ENCODE measurements at regions not wholly inside any gene's neighbourhood (a gene's known extent, or its start where the extent isn't known, plus 50 kb on each side); places are given as distances from the start of the nearest gene placed in this dataset.

GRCh38 chr13:111956261-111957151 lies 110.4 kb upstream of the SOX1 start:
- DNase-seq (ENCODE audit: insufficient read length, low spot score) (no peak), FAIRE-seq (no peak)
- no peak for TF ChIP-seq POLR2AphosphoS5 (IDR thresholded peaks at IDR 0.05; ENCODE audit: low read depth, low read length)
- no peak for TF ChIP-seq POLR2A (IDR thresholded peaks at IDR 0.05; ENCODE audit: low read depth, low read length)
- TF ChIP-seq TAF1 (IDR thresholded peaks at IDR 0.05; ENCODE audit: low read depth, low read length), result no peak
- no peak for TF ChIP-seq POU2F2 (IDR thresholded peaks at IDR 0.05; ENCODE audit: low read depth, low read length)
- no peak for TF ChIP-seq PAX5 (IDR thresholded peaks at IDR 0.05; ENCODE audit: insufficient read depth, low read length, severe bottlenecking)
- TF ChIP-seq SPI1 (IDR thresholded peaks at IDR 0.05; ENCODE audit: low read depth, low read length), result no peak

DNA sequence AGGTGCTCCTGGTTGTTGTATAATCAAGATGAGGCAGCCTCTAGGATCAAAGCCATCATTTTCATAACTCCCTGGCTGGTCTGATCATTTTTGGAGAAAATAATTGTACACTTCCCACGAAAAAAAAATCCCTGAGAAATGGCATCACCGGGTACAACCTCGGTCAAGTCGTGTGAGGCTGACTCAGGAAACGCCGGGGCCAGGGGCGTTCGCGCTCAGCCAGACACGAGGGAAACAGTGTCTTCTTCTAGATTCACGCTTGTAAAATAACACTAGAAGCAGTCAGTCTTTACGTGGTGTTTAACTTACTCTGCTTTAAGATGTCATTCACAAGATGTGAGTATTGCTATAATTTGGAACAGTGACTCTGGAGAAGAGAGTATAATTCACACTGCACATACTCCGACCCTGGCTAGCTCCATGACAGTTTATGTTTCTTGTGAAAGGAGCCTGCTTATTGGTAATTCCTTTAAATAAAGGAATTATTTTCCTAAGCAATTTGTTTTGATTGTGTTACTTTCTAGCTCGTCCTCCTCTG lies 109.0 kb upstream of the SOX1 start:
- no peak for TF ChIP-seq POU2F2 (IDR thresholded peaks at IDR 0.05; ENCODE audit: low read depth, low read length)
- no peak for TF ChIP-seq POLR2A (IDR thresholded peaks at IDR 0.05; ENCODE audit: low read depth, low read length)
- TF ChIP-seq TAF1 (IDR thresholded peaks at IDR 0.05; ENCODE audit: low read depth, low read length), result no peak
- TF ChIP-seq POLR2AphosphoS5 (IDR thresholded peaks at IDR 0.05; ENCODE audit: low read depth, low read length), result no peak
- TF ChIP-seq PAX5 (IDR thresholded peaks at IDR 0.05; ENCODE audit: insufficient read depth, low read length, severe bottlenecking), result no peak
- TF ChIP-seq SPI1 (IDR thresholded peaks at IDR 0.05; ENCODE audit: low read depth, low read length), result no peak
- FAIRE-seq, result no peak
- no peak for DNase-seq (ENCODE audit: insufficient read length, low spot score)

GRCh38 chr13:111958612-111959395 lies 108.1 kb upstream of the SOX1 start:
- DNase-seq (ENCODE audit: insufficient read length, low spot score) (no peak), FAIRE-seq (no peak)
- TF ChIP-seq POU2F2 (IDR thresholded peaks at IDR 0.05; ENCODE audit: low read depth, low read length) (no peak), TAF1 (IDR thresholded peaks at IDR 0.05; ENCODE audit: low read depth, low read length) (no peak), SPI1 (IDR thresholded peaks at IDR 0.05; ENCODE audit: low read depth, low read length) (no peak)

- FAIRE-seq, result no peak
- DNase-seq (ENCODE audit: insufficient read length, low spot score), result no peak
Observed at GRCh38 chr13:111960152-111960772, 106.7 kb upstream of the SOX1 start.

DNA sequence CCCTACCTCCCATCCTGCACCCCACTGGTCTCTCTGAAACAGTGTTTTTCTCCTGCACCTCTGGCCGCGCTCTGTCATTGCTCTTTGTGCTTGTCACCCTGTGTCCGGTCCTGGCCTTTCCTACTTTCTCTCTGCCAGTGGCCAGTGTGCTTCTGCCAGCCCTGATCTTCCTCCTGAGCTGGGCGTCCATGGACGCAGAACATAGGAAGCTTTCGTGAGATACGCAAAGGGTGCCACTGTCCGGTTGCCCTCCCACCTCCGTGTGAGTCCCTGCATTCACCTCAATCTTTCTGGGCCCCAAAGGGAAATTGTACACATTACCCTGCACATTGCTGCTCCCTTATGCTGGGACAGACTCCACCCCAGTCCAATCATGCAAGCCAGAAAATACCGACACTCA lies 105.7 kb upstream of the SOX1 start:
- FAIRE-seq, result no peak
- TF ChIP-seq TAF1 (IDR thresholded peaks at IDR 0.05; ENCODE audit: low read depth, low read length) (no peak), PAX5 (IDR thresholded peaks at IDR 0.05; ENCODE audit: insufficient read depth, low read length, severe bottlenecking) (no peak), POU2F2 (IDR thresholded peaks at IDR 0.05; ENCODE audit: low read depth, low read length) (no peak), SPI1 (IDR thresholded peaks at IDR 0.05; ENCODE audit: low read depth, low read length) (no peak), POLR2AphosphoS5 (IDR thresholded peaks at IDR 0.05; ENCODE audit: low read depth, low read length) (no peak), POLR2A (IDR thresholded peaks at IDR 0.05; ENCODE audit: low read depth, low read length) (no peak)
- DNase-seq (ENCODE audit: insufficient read length, low spot score), result no peak

More at GRCh38 chr13:111960152-111960772, 106.7 kb upstream of the SOX1 start:
- TF ChIP-seq SPI1 (IDR thresholded peaks at IDR 0.05; ENCODE audit: low read depth, low read length) (no peak), TAF1 (IDR thresholded peaks at IDR 0.05; ENCODE audit: low read depth, low read length) (no peak), POU2F2 (IDR thresholded peaks at IDR 0.05; ENCODE audit: low read depth, low read length) (no peak), POLR2AphosphoS5 (IDR thresholded peaks at IDR 0.05; ENCODE audit: low read depth, low read length) (no peak), POLR2A (IDR thresholded peaks at IDR 0.05; ENCODE audit: low read depth, low read length) (no peak), PAX5 (IDR thresholded peaks at IDR 0.05; ENCODE audit: insufficient read depth, low read length, severe bottlenecking) (no peak)

GRCh38 chr13:111961651-111962192 lies 105.2 kb upstream of the SOX1 start:
- no peak for FAIRE-seq

GRCh38 chr13:111962431-111962891 lies 104.5 kb upstream of the SOX1 start:
- TF ChIP-seq POLR2A (IDR thresholded peaks at IDR 0.05; ENCODE audit: low read depth, low read length) (no peak), PAX5 (IDR thresholded peaks at IDR 0.05; ENCODE audit: insufficient read depth, low read length, severe bottlenecking) (no peak)
- FAIRE-seq (no peak), DNase-seq (ENCODE audit: insufficient read length, low spot score) (no peak)

More at GRCh38 chr13:111961651-111962192, 105.2 kb upstream of the SOX1 start:
- TF ChIP-seq POU2F2 (IDR thresholded peaks at IDR 0.05; ENCODE audit: low read depth, low read length) (no peak), PAX5 (IDR thresholded peaks at IDR 0.05; ENCODE audit: insufficient read depth, low read length, severe bottlenecking) (no peak)
- no peak for DNase-seq (ENCODE audit: insufficient read length, low spot score)

DNA sequence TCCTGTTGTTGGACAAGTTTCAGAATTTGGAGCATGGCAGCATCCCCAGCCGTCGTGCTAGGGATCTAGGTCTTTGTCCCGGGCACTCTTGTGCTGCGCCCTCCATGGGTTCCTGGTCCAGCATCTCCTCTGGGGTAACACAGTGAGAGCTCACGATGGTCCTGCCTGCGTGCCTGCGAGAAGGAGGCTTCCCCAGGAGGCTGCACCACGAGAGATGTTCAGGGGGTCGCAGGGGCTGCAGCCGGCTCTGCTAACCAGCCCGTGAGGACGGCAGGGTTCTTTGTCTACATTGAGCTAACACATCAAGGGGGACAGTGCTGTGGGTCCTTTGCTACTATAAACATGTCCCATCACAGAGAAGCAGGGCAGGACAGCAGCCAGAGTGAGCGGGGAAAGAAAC lies 103.9 kb upstream of the SOX1 start:
- no peak for FAIRE-seq
- DNase-seq (ENCODE audit: insufficient read length, low spot score), result no peak
- no peak for TF ChIP-seq POLR2A (IDR thresholded peaks at IDR 0.05; ENCODE audit: low read depth, low read length)
- TF ChIP-seq SPI1 (IDR thresholded peaks at IDR 0.05; ENCODE audit: low read depth, low read length), result no peak
- TF ChIP-seq TAF1 (IDR thresholded peaks at IDR 0.05; ENCODE audit: low read depth, low read length), result no peak
- no peak for TF ChIP-seq POU2F2 (IDR thresholded peaks at IDR 0.05; ENCODE audit: low read depth, low read length)
- no peak for TF ChIP-seq PAX5 (IDR thresholded peaks at IDR 0.05; ENCODE audit: insufficient read depth, low read length, severe bottlenecking)
- no peak for TF ChIP-seq POLR2AphosphoS5 (IDR thresholded peaks at IDR 0.05; ENCODE audit: low read depth, low read length)

All from GM12891 (cell line).